ENCODE measurements at regions not wholly inside any gene's neighbourhood (a gene's known extent, or its start where the extent isn't known, plus 50 kb on each side); places are given as distances from the start of the nearest gene placed in this dataset.

GRCh38 chr2:238603596-238603995, 176.9 kb downstream of the ASB1 start:
- no peak for DNase-seq
- no peaks in the 10 kb centered on the region for H3K36me3 ChIP-seq (replicated peaks in 1 of 2; ENCODE audit: control extremely low read depth in 1 of 2, control insufficient read depth in 1 of 2, extremely low read depth in 1 of 2, insufficient read depth in 2 of 2, low read length in 1 of 2)
- no peak overlapping the region for H3K9ac ChIP-seq (ENCODE audit: low read length)
- H3K4me1 Mint-ChIP-seq = no peaks in the 10 kb centered on the region
- no peak overlapping the region for H3K27ac Mint-ChIP-seq
- no peak overlapping the region for H3K4me3 ChIP-seq (ENCODE audit: control extremely low read depth in 1 of 5, extremely low read depth in 1 of 5, insufficient read depth in 1 of 5, low read depth in 2 of 5, low read length in 4 of 5)
- ATAC-seq (ENCODE audit: low read depth) = no peak
- no peaks in the 10 kb centered on the region for H4K20me1 ChIP-seq (ENCODE audit: control insufficient read depth, insufficient read depth, low read length, poor library complexity, severe bottlenecking)
- peaks cover 17% of the 10 kb centered on the region for H3K9me3 Mint-ChIP-seq (ENCODE audit: insufficient read depth)
- ChIA-PET CTCF (no interaction called here), POLR2A (no interaction called here)
- H3K27me3 ChIP-seq (replicated peaks in 1 of 4; ENCODE audit: control extremely low read depth in 1 of 4, control insufficient read depth in 3 of 4, insufficient read depth in 4 of 4, low read length in 3 of 4) = peaks cover 0 to 3% (median 0%) of the 10 kb centered on the region in 4 experiments
- no peaks in the 10 kb centered on the region for H3K4me1 ChIP-seq (ENCODE audit: control insufficient read depth in 2 of 2, insufficient read depth in 2 of 2, low read length in 2 of 2)
- H3K79me2 ChIP-seq (ENCODE audit: control insufficient read depth, insufficient read depth, low read length) = no peaks in the 10 kb centered on the region
- H2AFZ ChIP-seq (ENCODE audit: insufficient read depth, low read depth, low read length, poor library complexity, severe bottlenecking) = no peak overlapping the region
- H3K9me3 ChIP-seq (ENCODE audit: control extremely low read depth in 1 of 3, control insufficient read depth in 2 of 3, insufficient read depth in 1 of 3, low read length in 2 of 3) = peaks cover 4 to 13% (median 5%) of the 10 kb centered on the region in 3 donors
- H3K27ac ChIP-seq (ENCODE audit: low read length in 2 of 2) = no peak overlapping the region
- peaks cover 20% of the 10 kb centered on the region for H3K27me3 Mint-ChIP-seq
- TF ChIP-seq CTCF (IDR thresholded peaks at IDR 0.05) = no peak
- TF ChIP-seq EZH2 (IDR thresholded peaks at IDR 0.05; ENCODE audit: borderline replicate concordance, insufficient read depth, low read depth, low read length, poor library complexity, severe bottlenecking) = no peak
- H3K4me2 ChIP-seq (replicated peaks; ENCODE audit: low read depth, low read length, poor library complexity, severe bottlenecking) = no peak overlapping the region
- intact Hi-C loops (cut with micrococcal nuclease) = no loop called here
- no peak overlapping the region for H3K4me3 Mint-ChIP-seq

- no peaks in the 10 kb centered on the region for H3K4me1 Mint-ChIP-seq
- Histone ChIP-seq H3K79me2 (ENCODE audit: control insufficient read depth, insufficient read depth, low read length) (no peaks in the 10 kb centered on the region), H4K20me1 (ENCODE audit: control insufficient read depth, insufficient read depth, low read length, poor library complexity, severe bottlenecking) (no peaks in the 10 kb centered on the region), H3K4me3 (ENCODE audit: control extremely low read depth in 1 of 5, extremely low read depth in 1 of 5, insufficient read depth in 1 of 5, low read depth in 2 of 5, low read length in 4 of 5) (no peak overlapping the region), H3K27ac (ENCODE audit: low read length in 2 of 2) (no peak overlapping the region), H3K9me3 (ENCODE audit: control extremely low read depth in 1 of 3, control insufficient read depth in 2 of 3, insufficient read depth in 1 of 3, low read length in 2 of 3) (peaks cover 4 to 10% (median 5%) of the 10 kb centered on the region in 3 donors), H3K9ac (ENCODE audit: low read length) (no peak overlapping the region), H3K27me3 (replicated peaks in 1 of 4; ENCODE audit: control extremely low read depth in 1 of 4, control insufficient read depth in 3 of 4, insufficient read depth in 4 of 4, low read length in 3 of 4) (peaks cover 0 to 3% (median 0%) of the 10 kb centered on the region in 4 experiments), H2AFZ (ENCODE audit: insufficient read depth, low read depth, low read length, poor library complexity, severe bottlenecking) (no peak overlapping the region), H3K4me2 (replicated peaks; ENCODE audit: low read depth, low read length, poor library complexity, severe bottlenecking) (no peak overlapping the region), H3K4me1 (ENCODE audit: control insufficient read depth in 2 of 2, insufficient read depth in 2 of 2, low read length in 2 of 2) (no peaks in the 10 kb centered on the region), H3K36me3 (replicated peaks in 1 of 2; ENCODE audit: control extremely low read depth in 1 of 2, control insufficient read depth in 1 of 2, extremely low read depth in 1 of 2, insufficient read depth in 2 of 2, low read length in 1 of 2) (no peaks in the 10 kb centered on the region)
- TF ChIP-seq EZH2 (IDR thresholded peaks at IDR 0.05; ENCODE audit: borderline replicate concordance, insufficient read depth, low read depth, low read length, poor library complexity, severe bottlenecking) (no peak), CTCF (IDR thresholded peaks at IDR 0.05) (no peak)
- ATAC-seq (ENCODE audit: low read depth) = no peak
- H3K9me3 Mint-ChIP-seq (ENCODE audit: insufficient read depth) = peaks cover 26% of the 10 kb centered on the region
- no peak overlapping the region for H3K4me3 Mint-ChIP-seq
- 90% methylated on average over 3 of the region's 4 CpGs for WGBS (ENCODE audit: insufficient coverage)
- intact Hi-C loops (cut with micrococcal nuclease) = no loop called here
- H3K27ac Mint-ChIP-seq = no peak overlapping the region
- POLR2A ChIA-PET = no interaction called here
- peaks cover 10% of the 10 kb centered on the region for H3K27me3 Mint-ChIP-seq
- no peak for DNase-seq
- CTCF ChIA-PET = no interaction called here
Measured at GRCh38 chr2:238606311-238606710, 179.6 kb downstream of the ASB1 start.

Measured in B cell (primary cell).